SK-N-SH treated with all-trans-retinoic acid at 6 μM for 48 hours (cell line): ENCODE measurements at regions not wholly inside any gene's neighbourhood (a gene's known extent, or its start where the extent isn't known, plus 50 kb on each side); places are given as distances from the start of the nearest gene placed in this dataset.

ENCODE experiments used
- ARNTL ChIP-seq: fragments of 450-650 bp; formaldehyde crosslinking; IDR thresholded peaks from 2 replicates; pipeline ENCODE4 v1.5.0; 2020; ENCODE audit warnings: low read depth, mild to moderate bottlenecking, moderate library complexity, borderline replicate concordance
- CREB5 ChIP-seq: fragments of 250-450 bp; sonication (Bioruptor Pico); IDR thresholded peaks from 2 replicates; pipeline ENCODE4 v1.5.1; 2020; ENCODE audit warnings: low read depth, mild to moderate bottlenecking, moderate library complexity
- OSR1 ChIP-seq: fragments of 250-450 bp; sonication (Bioruptor Pico); IDR thresholded peaks from 2 replicates; pipeline ENCODE4 v1.8.0; 2022; ENCODE audit warnings: moderate library complexity, mild to moderate bottlenecking, inconsistent platforms
- PATZ1 ChIP-seq: fragments of 250-450 bp; sonication (Bioruptor Pico); IDR thresholded peaks from 2 replicates; pipeline ENCODE4 v1.8.0; 2020; ENCODE audit warnings: mild to moderate bottlenecking, moderate library complexity, borderline replicate concordance
- PPARA ChIP-seq: fragments of 250-450 bp; sonication (Bioruptor Pico); IDR thresholded peaks from 2 replicates; pipeline ENCODE4 v1.5.0; 2020; ENCODE audit warnings: mild to moderate bottlenecking, borderline replicate concordance
- SNAI2 ChIP-seq: fragments of 250-450 bp; sonication (Bioruptor Pico); IDR thresholded peaks from 2 replicates; pipeline ENCODE4 v1.5.0; 2020; ENCODE audit warnings: mild to moderate bottlenecking, moderate library complexity
- TSHZ2 ChIP-seq: fragments of 250-450 bp; sonication (Bioruptor Pico); IDR thresholded peaks from 2 replicates; pipeline ENCODE4 v1.5.0; 2020; ENCODE audit warnings: mild to moderate bottlenecking, moderate library complexity
- ZC3H10 ChIP-seq: fragments of 250-450 bp; sonication (Bioruptor Pico); IDR thresholded peaks from 2 replicates; pipeline ENCODE4 v1.5.1; 2021; ENCODE audit warnings: mild to moderate bottlenecking, moderate library complexity
- ZFP3 ChIP-seq: fragments of 250-450 bp; sonication (Bioruptor Pico); IDR thresholded peaks from 2 replicates; pipeline ENCODE4 v1.5.0; 2020; ENCODE audit warnings: mild to moderate bottlenecking, moderate library complexity
- ZNF565 ChIP-seq: fragments of 450-650 bp; formaldehyde crosslinking; conservative IDR thresholded peaks from 2 replicates; pipeline ENCODE4 v1.5.0; 2020; ENCODE audit warnings: low read depth, mild to moderate bottlenecking, moderate library complexity

- TF ChIP-seq TSHZ2: no peak
- TF ChIP-seq PATZ1 (CRISPR knock-in tag): no peak
- no peak for TF ChIP-seq CREB5 (CRISPR knock-in tag)
- TF ChIP-seq OSR1 (CRISPR knock-in tag): no peak
- no peak for TF ChIP-seq PPARA (CRISPR knock-in tag)
- no peak for TF ChIP-seq ZFP3 (CRISPR knock-in tag)
- no peak for TF ChIP-seq ZC3H10
- no peak for TF ChIP-seq SNAI2 (CRISPR knock-in tag)
- TF ChIP-seq ARNTL: no peak
- no peak for TF ChIP-seq ZNF565 (CRISPR knock-in tag)
Observed at GRCh38 chr5:143557061-143557818, 153.8 kb upstream of the NR3C1 start.
